ENCODE measurements at regions not wholly inside any gene's neighbourhood (a gene's known extent, or its start where the extent isn't known, plus 50 kb on each side); places are given as distances from the start of the nearest gene placed in this dataset.

DNA sequence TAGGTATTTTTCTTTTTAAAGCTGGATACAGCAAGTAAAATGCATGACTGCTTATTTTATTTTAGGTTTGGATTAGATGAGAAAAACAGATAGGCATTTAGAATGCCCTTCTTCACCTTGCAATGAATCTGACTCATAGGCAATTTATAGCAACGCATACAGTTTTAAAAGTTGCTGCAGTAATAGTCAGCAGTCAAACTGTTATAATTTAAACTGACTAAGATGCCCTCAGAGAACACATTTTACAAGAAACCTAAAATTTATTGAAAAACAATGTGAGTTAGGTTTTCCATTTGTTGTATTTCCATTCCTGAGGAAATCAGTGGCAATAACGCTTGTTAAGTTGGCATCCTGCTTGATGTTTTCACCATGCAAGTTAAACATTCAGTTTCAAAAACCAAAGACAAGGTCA lies 1128.2 kb upstream of the PCDH9 start:
- H3K4me3 ChIP-seq (ENCODE audit: low read depth, low read length): no peak overlapping the region
- no peak for DNase-seq (ENCODE audit: low read depth)
- TF ChIP-seq CTCF (IDR thresholded peaks at IDR 0.05; ENCODE audit: insufficient read depth, low read length, poor library complexity, severe bottlenecking): no peak
- H3K36me3 ChIP-seq (ENCODE audit: control insufficient read depth, insufficient read depth, low read length): no peaks in the 10 kb centered on the region
- H3K27me3 ChIP-seq (ENCODE audit: control insufficient read depth, insufficient read depth, low read length): no peaks in the 10 kb centered on the region

DNA sequence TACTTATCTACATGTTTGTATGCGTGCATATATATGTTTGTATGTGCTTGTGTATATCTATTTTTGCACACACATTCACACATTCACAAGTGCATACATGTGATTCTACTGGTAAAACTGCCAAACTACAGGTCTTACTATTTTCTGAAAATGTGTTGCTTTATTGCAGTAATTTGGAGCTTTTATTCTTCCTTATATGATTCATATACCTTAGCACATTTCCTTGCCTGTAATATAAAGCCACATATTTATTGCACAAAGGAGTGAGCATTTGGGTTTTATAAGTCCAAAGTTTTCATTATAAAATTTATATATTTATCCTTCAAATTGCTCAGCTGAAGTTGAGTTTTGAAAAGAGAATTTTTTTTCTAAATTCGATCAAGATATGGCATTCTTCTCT lies 1120.4 kb upstream of the PCDH9 start:
- no peak for DNase-seq (ENCODE audit: low read depth)
- H3K4me3 ChIP-seq (ENCODE audit: low read depth, low read length): no peak overlapping the region
- no peaks in the 10 kb centered on the region for H3K36me3 ChIP-seq (ENCODE audit: control insufficient read depth, insufficient read depth, low read length)
- TF ChIP-seq CTCF (IDR thresholded peaks at IDR 0.05; ENCODE audit: insufficient read depth, low read length, poor library complexity, severe bottlenecking): no peak
- H3K27me3 ChIP-seq (ENCODE audit: control insufficient read depth, insufficient read depth, low read length): no peaks in the 10 kb centered on the region

GRCh38 chr13:68347220-68347619 lies 1117.1 kb upstream of the PCDH9 start:
- H3K4me3 ChIP-seq (ENCODE audit: low read depth, low read length): no peak overlapping the region
- H3K27me3 ChIP-seq (ENCODE audit: control insufficient read depth, insufficient read depth, low read length): no peaks in the 10 kb centered on the region
- no peak for DNase-seq (ENCODE audit: low read depth)
- no peaks in the 10 kb centered on the region for H3K36me3 ChIP-seq (ENCODE audit: control insufficient read depth, insufficient read depth, low read length)
- no peak for TF ChIP-seq CTCF (IDR thresholded peaks at IDR 0.05; ENCODE audit: insufficient read depth, low read length, poor library complexity, severe bottlenecking)

- Histone ChIP-seq H3K4me3 (ENCODE audit: low read depth, low read length) (no peak overlapping the region), H3K36me3 (ENCODE audit: control insufficient read depth, insufficient read depth, low read length) (no peaks in the 10 kb centered on the region), H3K27me3 (ENCODE audit: control insufficient read depth, insufficient read depth, low read length) (no peaks in the 10 kb centered on the region)
- DNase-seq (ENCODE audit: low read depth): no peak
- no peak for TF ChIP-seq CTCF (IDR thresholded peaks at IDR 0.05; ENCODE audit: insufficient read depth, low read length, poor library complexity, severe bottlenecking)
These were observed 1115.9 kb upstream of the PCDH9 start for GRCh38 chr13:68345963-68346531.

DNA sequence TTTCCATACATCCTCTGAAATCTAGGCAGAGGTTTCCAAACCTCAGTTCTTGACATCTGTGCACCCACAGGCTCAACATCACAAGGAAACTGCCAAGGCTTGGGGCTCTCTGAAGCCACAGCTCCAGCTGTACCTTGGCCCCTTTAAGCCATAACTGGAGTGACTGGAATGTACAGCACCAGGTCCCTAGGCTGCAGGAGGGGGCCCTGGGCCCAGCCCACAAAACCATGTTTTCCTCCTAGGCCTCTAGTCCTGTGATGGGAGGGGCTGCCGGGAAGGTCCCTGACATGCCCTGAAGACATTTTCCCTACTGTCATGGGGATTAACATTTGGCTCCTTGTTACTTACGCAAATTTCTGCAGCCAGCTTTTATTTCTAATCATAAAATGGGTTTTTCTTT lies 1093.0 kb upstream of the PCDH9 start:
- Histone ChIP-seq H3K27me3 (ENCODE audit: control insufficient read depth, insufficient read depth, low read length) (no peaks in the 10 kb centered on the region), H3K36me3 (ENCODE audit: control insufficient read depth, insufficient read depth, low read length) (no peaks in the 10 kb centered on the region), H3K4me3 (ENCODE audit: low read depth, low read length) (no peak overlapping the region)
- DNase-seq (ENCODE audit: low read depth): no peak
- no peak for TF ChIP-seq CTCF (IDR thresholded peaks at IDR 0.05; ENCODE audit: insufficient read depth, low read length, poor library complexity, severe bottlenecking)

- no peak for TF ChIP-seq CTCF (IDR thresholded peaks at IDR 0.05; ENCODE audit: insufficient read depth, low read length, poor library complexity, severe bottlenecking)
- H3K27me3 ChIP-seq (ENCODE audit: control insufficient read depth, insufficient read depth, low read length): no peaks in the 10 kb centered on the region
- no peaks in the 10 kb centered on the region for H3K36me3 ChIP-seq (ENCODE audit: control insufficient read depth, insufficient read depth, low read length)
- no peak for DNase-seq (ENCODE audit: low read depth)
- no peak overlapping the region for H3K4me3 ChIP-seq (ENCODE audit: low read depth, low read length)
These were observed 1089.2 kb upstream of the PCDH9 start for GRCh38 chr13:68319384-68319783.
